DND-41 (cell line): ENCODE measurements at regions not wholly inside any gene's neighbourhood (a gene's known extent, or its start where the extent isn't known, plus 50 kb on each side); places are given as distances from the start of the nearest gene placed in this dataset.

ENCODE experiments used
- EZH2 ChIP-seq: IDR thresholded peaks from 3 replicates; pipeline ENCODE4 v1.6.1; 2012; ENCODE audit warnings: borderline replicate concordance, low read depth, mild to moderate bottlenecking, moderate library complexity, low read length, inconsistent platforms; ENCODE audit not compliant: severe bottlenecking
- TF ChIP-seq, protein P1 (sequence below): IDR thresholded peaks from 2 replicates; pipeline ENCODE4 v1.5.1; 2012; ENCODE audit warnings: borderline replicate concordance, low read length, moderate library complexity, mild to moderate bottlenecking; ENCODE audit not compliant: poor library complexity, severe bottlenecking; ENCODE audit errors: extremely low read depth

DNA sequence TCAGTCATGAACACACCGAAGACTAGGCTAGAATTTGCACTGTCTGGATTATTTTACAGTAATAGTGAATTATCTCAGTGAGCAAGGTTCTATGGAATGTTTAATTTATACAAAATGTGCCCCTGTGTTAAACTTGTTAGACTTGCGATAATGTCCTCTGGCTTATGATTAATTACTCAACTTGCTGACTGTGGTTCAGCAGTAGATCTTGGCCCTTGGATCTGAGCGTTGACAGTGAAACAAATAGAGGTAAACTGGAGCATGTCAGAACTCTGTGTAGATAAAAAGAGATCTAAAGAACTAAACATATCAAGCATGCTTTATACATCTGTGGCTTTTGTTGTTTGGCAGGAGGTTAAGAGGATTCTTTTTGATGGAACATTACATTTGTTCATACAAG lies 407.6 kb downstream of the DSEL start:
- TF ChIP-seq, protein P1, sequence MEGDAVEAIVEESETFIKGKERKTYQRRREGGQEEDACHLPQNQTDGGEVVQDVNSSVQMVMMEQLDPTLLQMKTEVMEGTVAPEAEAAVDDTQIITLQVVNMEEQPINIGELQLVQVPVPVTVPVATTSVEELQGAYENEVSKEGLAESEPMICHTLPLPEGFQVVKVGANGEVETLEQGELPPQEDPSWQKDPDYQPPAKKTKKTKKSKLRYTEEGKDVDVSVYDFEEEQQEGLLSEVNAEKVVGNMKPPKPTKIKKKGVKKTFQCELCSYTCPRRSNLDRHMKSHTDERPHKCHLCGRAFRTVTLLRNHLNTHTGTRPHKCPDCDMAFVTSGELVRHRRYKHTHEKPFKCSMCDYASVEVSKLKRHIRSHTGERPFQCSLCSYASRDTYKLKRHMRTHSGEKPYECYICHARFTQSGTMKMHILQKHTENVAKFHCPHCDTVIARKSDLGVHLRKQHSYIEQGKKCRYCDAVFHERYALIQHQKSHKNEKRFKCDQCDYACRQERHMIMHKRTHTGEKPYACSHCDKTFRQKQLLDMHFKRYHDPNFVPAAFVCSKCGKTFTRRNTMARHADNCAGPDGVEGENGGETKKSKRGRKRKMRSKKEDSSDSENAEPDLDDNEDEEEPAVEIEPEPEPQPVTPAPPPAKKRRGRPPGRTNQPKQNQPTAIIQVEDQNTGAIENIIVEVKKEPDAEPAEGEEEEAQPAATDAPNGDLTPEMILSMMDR, result no peak
- no peak for TF ChIP-seq EZH2
